ENCODE measurements at regions not wholly inside any gene's neighbourhood (a gene's known extent, or its start where the extent isn't known, plus 50 kb on each side); places are given as distances from the start of the nearest gene placed in this dataset.

- no peaks in the 10 kb centered on the region for H3K4me1 ChIP-seq
- H3K9me3 ChIP-seq: no peaks in the 10 kb centered on the region
- TF ChIP-seq POLR2A (IDR thresholded peaks at IDR 0.05): no peak
- TF ChIP-seq, protein P1, sequence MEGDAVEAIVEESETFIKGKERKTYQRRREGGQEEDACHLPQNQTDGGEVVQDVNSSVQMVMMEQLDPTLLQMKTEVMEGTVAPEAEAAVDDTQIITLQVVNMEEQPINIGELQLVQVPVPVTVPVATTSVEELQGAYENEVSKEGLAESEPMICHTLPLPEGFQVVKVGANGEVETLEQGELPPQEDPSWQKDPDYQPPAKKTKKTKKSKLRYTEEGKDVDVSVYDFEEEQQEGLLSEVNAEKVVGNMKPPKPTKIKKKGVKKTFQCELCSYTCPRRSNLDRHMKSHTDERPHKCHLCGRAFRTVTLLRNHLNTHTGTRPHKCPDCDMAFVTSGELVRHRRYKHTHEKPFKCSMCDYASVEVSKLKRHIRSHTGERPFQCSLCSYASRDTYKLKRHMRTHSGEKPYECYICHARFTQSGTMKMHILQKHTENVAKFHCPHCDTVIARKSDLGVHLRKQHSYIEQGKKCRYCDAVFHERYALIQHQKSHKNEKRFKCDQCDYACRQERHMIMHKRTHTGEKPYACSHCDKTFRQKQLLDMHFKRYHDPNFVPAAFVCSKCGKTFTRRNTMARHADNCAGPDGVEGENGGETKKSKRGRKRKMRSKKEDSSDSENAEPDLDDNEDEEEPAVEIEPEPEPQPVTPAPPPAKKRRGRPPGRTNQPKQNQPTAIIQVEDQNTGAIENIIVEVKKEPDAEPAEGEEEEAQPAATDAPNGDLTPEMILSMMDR (IDR thresholded peaks at IDR 0.05): no peak
- intact Hi-C loops (cut with DNase I): no loop called here
- no peak for DNase-seq
- H3K27ac ChIP-seq: no peak overlapping the region
- H3K36me3 ChIP-seq: no peaks in the 10 kb centered on the region
- H3K4me3 ChIP-seq: no peak overlapping the region
- WGBS (ENCODE audit: insufficient coverage, low coverage, low lambda C conversion rate, missing lambda C conversion rate): no CpG with 5 or more reads among the region's 1 CpG
- H3K27me3 ChIP-seq: no peaks in the 10 kb centered on the region
- ATAC-seq: no peak
These were observed 318.9 kb upstream of the TSPY4 start for GRCh38 chrY:9018401-9018800.

GRCh38 chrY:9027729-9028375, 309.4 kb upstream of the TSPY4 start:
- no CpG with 5 or more reads among the region's 9 CpGs for WGBS (ENCODE audit: insufficient coverage, low coverage, low lambda C conversion rate, missing lambda C conversion rate)
- TF ChIP-seq POLR2A (IDR thresholded peaks at IDR 0.05): no peak
- TF ChIP-seq, protein P1 (IDR thresholded peaks at IDR 0.05): no peak
- ATAC-seq: no peak
- H3K27me3 ChIP-seq: no peaks in the 10 kb centered on the region
- H3K4me3 ChIP-seq: no peak overlapping the region
- DNase-seq: no peak
- intact Hi-C loops (cut with DNase I): no loop called here
- H3K4me1 ChIP-seq: no peaks in the 10 kb centered on the region
- H3K36me3 ChIP-seq: no peaks in the 10 kb centered on the region
- H3K27ac ChIP-seq: no peak overlapping the region
- no peaks in the 10 kb centered on the region for H3K9me3 ChIP-seq

- DNase-seq (peak in 1 of 3 donors; percentile 48), ATAC-seq (peak in 1 of 4 donors; percentile 99)
- H3K9me3 ChIP-seq: no peaks in the 10 kb centered on the region
- no peaks in the 10 kb centered on the region for H3K36me3 ChIP-seq
- no CpG with 5 or more reads among the region's 1 CpG for WGBS (ENCODE audit: insufficient coverage, low coverage, low lambda C conversion rate, missing lambda C conversion rate)
- TF ChIP-seq, protein P1 (IDR thresholded peaks at IDR 0.05): no peak
- TF ChIP-seq POLR2A (IDR thresholded peaks at IDR 0.05): no peak
- no peak overlapping the region for H3K27ac ChIP-seq
- H3K4me1 ChIP-seq: no peaks in the 10 kb centered on the region
- H3K27me3 ChIP-seq: no peaks in the 10 kb centered on the region
- intact Hi-C loops (cut with DNase I): no loop called here
- no peak overlapping the region for H3K4me3 ChIP-seq
These were observed 307.3 kb upstream of the TSPY4 start for GRCh38 chrY:9029929-9030328.

DNA sequence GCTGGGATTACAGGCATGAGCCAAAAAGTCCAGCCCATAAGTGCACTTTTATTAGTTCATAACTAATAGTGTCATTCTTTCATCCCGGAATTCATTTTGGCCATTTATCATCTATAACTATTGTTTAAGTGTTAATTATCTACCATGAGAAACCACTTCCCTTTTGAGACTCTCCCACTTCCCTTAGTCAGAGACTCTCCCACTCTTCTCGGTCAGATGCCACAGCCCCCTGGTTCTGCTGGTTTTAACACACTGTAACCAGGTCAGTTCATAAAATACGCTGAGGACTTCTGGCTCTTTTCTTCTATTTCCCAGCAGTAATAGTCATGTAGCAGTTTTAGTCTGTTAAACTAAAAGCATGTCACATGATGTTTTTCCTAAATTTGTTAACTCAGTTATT, 303.0 kb upstream of the TSPY4 start:
- ATAC-seq (no peak), DNase-seq (no peak)
- H3K9me3 ChIP-seq: no peaks in the 10 kb centered on the region
- no peaks in the 10 kb centered on the region for H3K36me3 ChIP-seq
- TF ChIP-seq POLR2A (IDR thresholded peaks at IDR 0.05): no peak
- intact Hi-C loops (cut with DNase I): no loop called here
- no peaks in the 10 kb centered on the region for H3K27me3 ChIP-seq
- H3K4me1 ChIP-seq: no peaks in the 10 kb centered on the region
- no peak overlapping the region for H3K27ac ChIP-seq
- no CpG with 5 or more reads among the region's 3 CpGs for WGBS (ENCODE audit: insufficient coverage, low coverage, low lambda C conversion rate, missing lambda C conversion rate)
- H3K4me3 ChIP-seq: no peak overlapping the region

- Histone ChIP-seq H3K4me3 (no peak overlapping the region), H3K36me3 (no peaks in the 10 kb centered on the region), H3K9me3 (no peaks in the 10 kb centered on the region), H3K4me1 (no peaks in the 10 kb centered on the region), H3K27me3 (no peaks in the 10 kb centered on the region), H3K27ac (no peak overlapping the region)
- ATAC-seq (no peak), DNase-seq (no peak)
- TF ChIP-seq, protein P1 (IDR thresholded peaks at IDR 0.05): no peak
- no peak for TF ChIP-seq POLR2A (IDR thresholded peaks at IDR 0.05)
- intact Hi-C loops (cut with DNase I): no loop called here
- WGBS (ENCODE audit: insufficient coverage, low coverage, low lambda C conversion rate, missing lambda C conversion rate): no CpG with 5 or more reads among the region's 3 CpGs
These were observed 302.0 kb upstream of the TSPY4 start for GRCh38 chrY:9035246-9035645.

Data from right lobe of liver (tissue), 6 donors.